SU-DHL-6 (cell line): ENCODE measurements at regions not wholly inside any gene's neighbourhood (a gene's known extent, or its start where the extent isn't known, plus 50 kb on each side); places are given as distances from the start of the nearest gene placed in this dataset.

Experiments
- CTCF ChIP-seq: fragments of 200-600 bp; sonication (generic); IDR thresholded peaks from one replicate; pipeline ENCODE4 v1.5.1; 2017; ENCODE audit warnings: antibody characterized with exemption, mild to moderate bottlenecking, low read length, moderate library complexity; ENCODE audit not compliant: insufficient read depth, poor library complexity, severe bottlenecking
- EZH2phosphoT487 ChIP-seq: fragments of 200-600 bp; sonication (generic), shearing (Covaris generic); conservative IDR thresholded peaks from 2 replicates; pipeline ENCODE4 v1.6.1; 2018; ENCODE audit warnings: mild to moderate bottlenecking, antibody characterized with exemption, low read length, moderate library complexity, mixed read lengths

- TF ChIP-seq CTCF = no peak
- no peak for TF ChIP-seq EZH2phosphoT487
These were observed 152.6 kb upstream of the PELI1 start for GRCh38 chr2:64296695-64297346.
